Heart left ventricle (tissue), 16 donors: ENCODE measurements at regions not wholly inside any gene's neighbourhood (a gene's known extent, or its start where the extent isn't known, plus 50 kb on each side); places are given as distances from the start of the nearest gene placed in this dataset.

ENCODE experiments used
- ATAC-seq, 4 donors: fragments of 200-7000 bp; cut with Tn5 transposase; one replicate each; pipeline ENCODE4 v1.9.1; 2020 to 2022; ENCODE audit warnings: moderate library complexity in 4 of 4, mild to moderate bottlenecking in 3 of 4, moderate number of reproducible peaks in 1 of 4
- DNase-seq, 5 donors: peaks; one replicate each; pipeline ENCODE4 v3.0.0-alpha.2; 2020
- H3K27ac ChIP-seq, 12 donors: fragments of 200-600 bp; sonication (generic) in 4 of 12; one replicate each; pipeline versions ENCODE4 v1.5.0 to v1.8.0; 2016 to 2022; ENCODE audit warnings: mild to moderate bottlenecking in 2 of 12
- H3K27me3 ChIP-seq, 9 donors: fragments of 200-600 bp; sonication (generic) in 2 of 9; one replicate each; pipeline versions ENCODE4 v1.5.1 to v1.8.0; 2016 to 2022; ENCODE audit warnings: mild to moderate bottlenecking in 3 of 9
- H3K36me3 ChIP-seq, 9 donors: fragments of 200-600 bp; sonication (generic) in 2 of 9; one replicate each; pipeline versions ENCODE4 v1.5.0 to v1.8.0; 2018 to 2022; ENCODE audit warnings: mild to moderate bottlenecking in 2 of 9
- H3K4me1 ChIP-seq, 12 donors: fragments of 200-600 bp; sonication (generic) in 4 of 12; one replicate each; pipeline versions ENCODE4 v1.5.0 to v1.8.0; 2016 to 2022; ENCODE audit warnings: mild to moderate bottlenecking in 3 of 12
- H3K4me3 ChIP-seq, 12 donors: fragments of 200-600 bp; sonication (generic) in 4 of 12; one replicate each; pipeline versions ENCODE4 v1.5.0 to v1.8.0; 2017 to 2022; ENCODE audit warnings: mild to moderate bottlenecking in 9 of 12, moderate library complexity in 4 of 12
- H3K9me3 ChIP-seq, 12 donors: fragments of 200-600 bp; sonication (generic) in 4 of 12; one replicate each; pipeline versions ENCODE4 v1.5.0 to v1.8.0; 2016 to 2022; ENCODE audit warnings: mild to moderate bottlenecking in 1 of 12
- CTCF ChIP-seq, 12 donors: fragments of 200-600 bp; sonication (generic) in 4 of 12; IDR thresholded peaks; one replicate each; pipeline versions ENCODE4 v1.5.0 to v1.8.0; 2018 to 2022; ENCODE audit warnings: antibody characterized with exemption in 12 of 12, mild to moderate bottlenecking in 5 of 12
- POLR2A ChIP-seq, 2 donors: fragments of 450-650 bp; IDR thresholded peaks; one replicate each; pipeline ENCODE4 v1.6.1; 2017; ENCODE audit warnings: antibody characterized with exemption in 2 of 2, mild to moderate bottlenecking in 2 of 2, moderate library complexity in 2 of 2
- WGBS, 4 donors: extraction: QIAGEN DNeasy Blood & Tissue Kit in 2 of 4; methylation state at CpG; one replicate each; pipeline versions ENCODE4 v1.1.5 to v1.1.7; 2013 to 2018; 5-methylcytosine and 5-hydroxymethylcytosine counted together
- intact Hi-C, 10 donors: fragments of 100-400 bp; cut with DNase I; formaldehyde crosslinking; loops; one replicate each; pipeline versions ENCODE4 v1.11.1 to v1.14.2; 2022
- donor health status: ischemic (EF 13 %, LVEDD 7.1; RV severe dilation, severe dysfunction).
- donor health status: healthy with polysubstance abuse.
- donor health status: DM: no; HTN: yes; CAD: no.
- donor health status: DM: no; HTN: no; CAD: no.
- donor health status: ischemic (EF 25% LVEDD 6.9; RV normal size, moderate dysfunction).
- donor health status: ischemic (EF 25% LVEDD 5.7; RV mildly dilated, moderate dysfunction).
- donor health status: healthy.
- donor health status: DM: yes; HTN: yes; CAD: no.
- donor health status: ischemic (EF 35%, LVEDD 5.7; RV mildly dilated, moderate dysfunction).
- donor health status: nonischemic (EF 11% LVEDD 7.7; RV severe dilation, severe dysfunction).
- donor health status: DM: yes; HTN: yes; CAD: no.
- donor health status: PGD.
- donor health status: ischemic (EF 29% LVEDD 5.4; RV normal size, mild dysfunction).
- donor health status: nonischemic (EF 23%, LVEDD 6.1; RV moderate dilation, normal function).

GRCh38 chr2:38499548-38500282, 103.0 kb downstream of the HNRNPLL start:
- H3K27ac ChIP-seq = peak overlapping the region in 3 of 12 donors; percentile 2 to 73 (median 4)
- H3K4me1 ChIP-seq = peaks cover 0 to 40% (median 10%) of the 10 kb centered on the region in 12 donors
- DNase-seq (no peak), ATAC-seq (peak; percentile 26 to 53 (median 44))
- H3K4me3 ChIP-seq = no peak overlapping the region
- H3K9me3 ChIP-seq = peaks cover 0 to 15% (median 7%) of the 10 kb centered on the region in 12 donors
- no peak for TF ChIP-seq POLR2A (IDR thresholded peaks at IDR 0.05)
- no peak for TF ChIP-seq CTCF (IDR thresholded peaks at IDR 0.05)
- H3K27me3 ChIP-seq = no peaks in the 10 kb centered on the region
- intact Hi-C loops = loop anchor here in 5 of 10 donors (5.0 to 10.0 kb wide), 3 partner anchors 115 to 185 kb away; partner anchors contain the start of gene ATL2 (in 1 of the 5)
- no peaks in the 10 kb centered on the region for H3K36me3 ChIP-seq
- 63 to 70% (median 65%) methylated on average over 9 of the region's 9 CpGs for WGBS, 4 donors

GRCh38 chr2:38498045-38498481, 104.7 kb downstream of the HNRNPLL start:
- Histone ChIP-seq H3K4me3 (no peak overlapping the region), H3K4me1 (peaks cover 0 to 40% (median 10%) of the 10 kb centered on the region in 12 donors), H3K27me3 (no peaks in the 10 kb centered on the region), H3K36me3 (no peaks in the 10 kb centered on the region), H3K9me3 (peaks cover 0 to 15% (median 7%) of the 10 kb centered on the region in 12 donors), H3K27ac (peak overlapping the region in 4 of 12 donors; percentile 32 to 54 (median 42))
- DNase-seq (peak in 4 of 5 donors; percentile 48 to 73 (median 57)), ATAC-seq (peak; percentile 41 to 71 (median 54))
- TF ChIP-seq POLR2A (IDR thresholded peaks at IDR 0.05) (no peak), CTCF (IDR thresholded peaks at IDR 0.05) (no peak)
- intact Hi-C loops = loop anchor here in 1 of 10 donors (5.0 kb wide), 1 partner anchor 121 kb away; the partner anchor contains the start of gene ATL2
- WGBS, 4 donors = 68 to 75% (median 71%) methylated on average over 3 of the region's 3 CpGs

DNA sequence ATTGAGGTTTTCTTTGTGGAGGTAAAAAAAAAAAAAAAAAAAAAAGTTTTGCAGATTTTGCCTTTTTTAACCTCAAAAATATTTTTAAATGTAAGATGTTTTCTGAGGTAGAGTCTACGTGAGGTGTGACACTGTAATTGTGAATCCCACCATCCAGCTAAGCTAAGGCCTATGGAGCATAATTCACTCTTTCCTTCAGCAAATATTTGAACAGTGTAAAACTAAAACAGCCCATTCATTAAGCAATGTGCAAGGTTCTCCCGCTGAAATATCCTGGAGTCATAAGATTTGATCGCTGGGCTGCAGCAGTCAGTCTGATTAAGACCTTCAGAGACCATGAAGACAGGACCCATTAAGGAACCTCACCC, 105.1 kb downstream of the HNRNPLL start:
- DNase-seq (no peak), ATAC-seq (no peak)
- TF ChIP-seq POLR2A (IDR thresholded peaks at IDR 0.05) = no peak
- TF ChIP-seq CTCF (IDR thresholded peaks at IDR 0.05) = no peak
- Histone ChIP-seq H3K27me3 (no peaks in the 10 kb centered on the region), H3K4me1 (peaks cover 0 to 40% (median 10%) of the 10 kb centered on the region in 12 donors), H3K9me3 (peaks cover 0 to 12% (median 7%) of the 10 kb centered on the region in 12 donors), H3K27ac (peak overlapping the region in 1 of 12 donors; percentile 52), H3K36me3 (no peaks in the 10 kb centered on the region), H3K4me3 (no peak overlapping the region)
- intact Hi-C loops = loop anchor here in 1 of 10 donors (5.0 kb wide), 1 partner anchor 120 kb away; the partner anchor contains the start of gene ATL2
- 87 to 99% (median 91%) methylated on average over 3 of the region's 3 CpGs for WGBS, 4 donors
